B cell (primary cell): ENCODE measurements at regions not wholly inside any gene's neighbourhood (a gene's known extent, or its start where the extent isn't known, plus 50 kb on each side); places are given as distances from the start of the nearest gene placed in this dataset.

Experiments
- ATAC-seq: fragments of 200-7000 bp; cut with Tn5 transposase; one replicate; pipeline ENCODE4 v1.10.0; 2021; ENCODE audit warnings: low read depth, mild to moderate bottlenecking, moderate number of reproducible peaks, moderate library complexity
- CTCF ChIA-PET: fragments of 350-600 bp; sonication (Branson Sonifier 250); formaldehyde crosslinking; loops from one replicate; lab custom pipeline; 2021; ENCODE audit warnings: antibody characterized with exemption, inconsistent platforms; lab: Charles Lee
- POLR2A ChIA-PET: fragments of 350-600 bp; sonication (Branson Sonifier 250); formaldehyde crosslinking; loops from one replicate; lab custom pipeline; 2021; ENCODE audit warnings: antibody characterized with exemption; lab: Charles Lee
- DNase-seq: peaks from one replicate; pipeline ENCODE4 v3.0.0; 2013
- H2AFZ ChIP-seq: 2 replicates; pipeline ENCODE4 v1.6.1; 2012; ENCODE audit warnings: mild to moderate bottlenecking, low read depth, low read length; ENCODE audit not compliant: insufficient read depth, poor library complexity, severe bottlenecking
- H3K27ac ChIP-seq, 2 donors: 1 replicate in 1 of 2; 2 replicates in 1 of 2; pipeline ENCODE4 v1.5.1; 2012 to 2013; ENCODE audit warnings: low read length in 2 of 2, mild to moderate bottlenecking in 2 of 2, moderate library complexity in 1 of 2
- H3K27me3 ChIP-seq, 4 experiments: fragments of 200-600 bp in 1 of 4; sonication (generic) in 1 of 4; replicated peaks in 1 of 4; 1 replicate in 2 of 4; 2 replicates in 2 of 4; pipeline versions ENCODE4 v1.6.1 to v1.7.0; 2013 to 2016; ENCODE audit warnings: low read length in 3 of 4, mild to moderate bottlenecking in 2 of 4, mixed read lengths in 1 of 4, moderate library complexity in 1 of 4; ENCODE audit not compliant: insufficient read depth in 4 of 4, control insufficient read depth in 3 of 4; ENCODE audit errors: control extremely low read depth in 1 of 4
- H3K36me3 ChIP-seq, 2 experiments: replicated peaks in 1 of 2; 1 replicate in 1 of 2; 2 replicates in 1 of 2; pipeline versions ENCODE4 v1.6.1 to v1.7.1; 2013; ENCODE audit warnings: low read length in 1 of 2; ENCODE audit not compliant: insufficient read depth in 2 of 2, control insufficient read depth in 1 of 2; ENCODE audit errors: control extremely low read depth in 1 of 2, extremely low read depth in 1 of 2
- H3K4me1 ChIP-seq, 2 donors: fragments of 200-600 bp in 1 of 2; sonication (generic) in 1 of 2; 1 replicate in 1 of 2; 2 replicates in 1 of 2; pipeline versions ENCODE4 v1.5.1 to v1.6.1; 2013 to 2017; ENCODE audit warnings: low read length in 2 of 2; ENCODE audit not compliant: control insufficient read depth in 2 of 2, insufficient read depth in 2 of 2
- H3K4me2 ChIP-seq: replicated peaks from 2 replicates; pipeline ENCODE3; 2012; ENCODE audit warnings: mild to moderate bottlenecking, low read depth, low read length; ENCODE audit not compliant: poor library complexity, severe bottlenecking
- H3K4me3 ChIP-seq, 5 experiments: fragments of 200-600 bp in 1 of 5; sonication (generic) in 1 of 5; 1 replicate in 3 of 5; 2 replicates in 2 of 5; pipeline versions ENCODE4 v1.5.1 to v1.7.0; 2011 to 2016; ENCODE audit warnings: low read length in 4 of 5, mild to moderate bottlenecking in 4 of 5, low read depth in 2 of 5, control low read depth in 1 of 5, moderate library complexity in 1 of 5; ENCODE audit not compliant: insufficient read depth in 1 of 5; ENCODE audit errors: control extremely low read depth in 1 of 5, extremely low read depth in 1 of 5
- H3K79me2 ChIP-seq: fragments of 200-600 bp; sonication (generic); one replicate; pipeline ENCODE4 v1.6.0; 2016; ENCODE audit warnings: low read length; ENCODE audit not compliant: control insufficient read depth, insufficient read depth
- H3K9ac ChIP-seq: fragments of 200-600 bp; sonication (generic); 2 replicates; pipeline ENCODE4 v1.6.1; 2017; ENCODE audit warnings: mild to moderate bottlenecking, low read length, moderate library complexity
- H3K9me3 ChIP-seq, 3 donors: one replicate each; pipeline versions ENCODE4 v1.6.1 to v1.7.1; 2013; ENCODE audit warnings: low read length in 2 of 3; ENCODE audit not compliant: control insufficient read depth in 2 of 3, insufficient read depth in 1 of 3; ENCODE audit errors: control extremely low read depth in 1 of 3
- H4K20me1 ChIP-seq: 2 replicates; pipeline ENCODE4 v1.6.0; 2012; ENCODE audit warnings: mild to moderate bottlenecking, low read length; ENCODE audit not compliant: insufficient read depth, control insufficient read depth, poor library complexity, severe bottlenecking
- H3K27ac Mint-ChIP-seq: one replicate; pipeline ENCODE4 v1.8.0; 2021; ENCODE audit warnings: mixed read lengths
- H3K27me3 Mint-ChIP-seq: one replicate; pipeline ENCODE4 v1.8.0; 2021; ENCODE audit warnings: mixed read lengths
- H3K4me1 Mint-ChIP-seq: one replicate; pipeline ENCODE4 v1.8.0; 2021; ENCODE audit warnings: mixed read lengths
- H3K4me3 Mint-ChIP-seq: one replicate; pipeline ENCODE4 v1.8.0; 2021; ENCODE audit warnings: mixed read lengths
- H3K9me3 Mint-ChIP-seq: one replicate; pipeline ENCODE4 v1.8.0; 2022; ENCODE audit warnings: mixed read lengths; ENCODE audit not compliant: insufficient read depth
- EZH2 ChIP-seq: IDR thresholded peaks from 2 replicates; pipeline ENCODE4 v1.6.1; 2012; ENCODE audit warnings: borderline replicate concordance, low read depth, mild to moderate bottlenecking, moderate library complexity, low read length; ENCODE audit not compliant: insufficient read depth, poor library complexity, severe bottlenecking
- WGBS: methylation state at CpG from one replicate; pipeline ENCODE4 v1.1.5; 2013; ENCODE audit warnings: missing lambda C conversion rate; ENCODE audit not compliant: insufficient coverage; 5-methylcytosine and 5-hydroxymethylcytosine counted together
- intact Hi-C: fragments of 100-400 bp; cut with micrococcal nuclease; formaldehyde crosslinking; loops from one replicate; pipeline ENCODE4 v1.10.0; 2022
- TF ChIP-seq, protein P1 (sequence below): fragments of 200-600 bp; IDR thresholded peaks from one replicate; pipeline ENCODE4 v1.8.0; 2022; ENCODE audit warnings: antibody characterized with exemption, mild to moderate bottlenecking

DNA sequence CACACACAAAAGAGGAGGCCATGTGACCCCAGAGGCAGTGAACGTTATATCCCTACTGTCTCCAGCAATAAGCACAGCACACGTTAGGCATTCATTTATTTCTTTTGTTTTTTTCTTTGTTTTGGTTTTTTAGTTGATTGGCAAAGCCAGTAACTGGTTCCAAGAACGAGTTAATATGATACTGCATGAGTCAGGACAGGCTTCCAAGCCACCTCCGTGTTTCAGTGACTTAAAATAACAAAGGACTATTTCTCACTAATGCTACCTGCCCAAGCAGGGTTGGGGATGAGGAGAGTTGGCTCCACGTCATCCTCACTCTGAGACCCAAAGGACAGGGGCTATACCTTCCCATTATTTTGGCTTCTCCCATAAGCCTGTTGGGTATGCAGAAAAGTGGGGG lies 130.5 kb downstream of the ST8SIA2 start:
- no peak for DNase-seq
- no peak overlapping the region for H3K4me3 Mint-ChIP-seq
- H3K9me3 Mint-ChIP-seq = no peaks in the 10 kb centered on the region
- H4K20me1 ChIP-seq = no peaks in the 10 kb centered on the region
- intact Hi-C loops = no loop called here
- no peak overlapping the region for H2AFZ ChIP-seq
- H3K4me2 ChIP-seq = no peak overlapping the region
- peaks cover 0 to 4% (median 0%) of the 10 kb centered on the region in 3 donors for H3K9me3 ChIP-seq
- no peaks in the 10 kb centered on the region for H3K27me3 ChIP-seq
- ChIA-PET POLR2A (no interaction called here), CTCF (no interaction called here)
- H3K4me1 ChIP-seq = no peaks in the 10 kb centered on the region
- no peak for ATAC-seq
- no peaks in the 10 kb centered on the region for H3K36me3 ChIP-seq
- H3K4me3 ChIP-seq = no peak overlapping the region
- H3K4me1 Mint-ChIP-seq = no peaks in the 10 kb centered on the region
- no peaks in the 10 kb centered on the region for H3K79me2 ChIP-seq
- TF ChIP-seq, protein P1, sequence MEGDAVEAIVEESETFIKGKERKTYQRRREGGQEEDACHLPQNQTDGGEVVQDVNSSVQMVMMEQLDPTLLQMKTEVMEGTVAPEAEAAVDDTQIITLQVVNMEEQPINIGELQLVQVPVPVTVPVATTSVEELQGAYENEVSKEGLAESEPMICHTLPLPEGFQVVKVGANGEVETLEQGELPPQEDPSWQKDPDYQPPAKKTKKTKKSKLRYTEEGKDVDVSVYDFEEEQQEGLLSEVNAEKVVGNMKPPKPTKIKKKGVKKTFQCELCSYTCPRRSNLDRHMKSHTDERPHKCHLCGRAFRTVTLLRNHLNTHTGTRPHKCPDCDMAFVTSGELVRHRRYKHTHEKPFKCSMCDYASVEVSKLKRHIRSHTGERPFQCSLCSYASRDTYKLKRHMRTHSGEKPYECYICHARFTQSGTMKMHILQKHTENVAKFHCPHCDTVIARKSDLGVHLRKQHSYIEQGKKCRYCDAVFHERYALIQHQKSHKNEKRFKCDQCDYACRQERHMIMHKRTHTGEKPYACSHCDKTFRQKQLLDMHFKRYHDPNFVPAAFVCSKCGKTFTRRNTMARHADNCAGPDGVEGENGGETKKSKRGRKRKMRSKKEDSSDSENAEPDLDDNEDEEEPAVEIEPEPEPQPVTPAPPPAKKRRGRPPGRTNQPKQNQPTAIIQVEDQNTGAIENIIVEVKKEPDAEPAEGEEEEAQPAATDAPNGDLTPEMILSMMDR = no peak
- no peak for TF ChIP-seq EZH2
- H3K27me3 Mint-ChIP-seq = no peaks in the 10 kb centered on the region
- no peak overlapping the region for H3K27ac ChIP-seq
- no CpG with 5 or more reads among the region's 5 CpGs for WGBS
- no peak overlapping the region for H3K9ac ChIP-seq
- H3K27ac Mint-ChIP-seq = no peak overlapping the region

DNA sequence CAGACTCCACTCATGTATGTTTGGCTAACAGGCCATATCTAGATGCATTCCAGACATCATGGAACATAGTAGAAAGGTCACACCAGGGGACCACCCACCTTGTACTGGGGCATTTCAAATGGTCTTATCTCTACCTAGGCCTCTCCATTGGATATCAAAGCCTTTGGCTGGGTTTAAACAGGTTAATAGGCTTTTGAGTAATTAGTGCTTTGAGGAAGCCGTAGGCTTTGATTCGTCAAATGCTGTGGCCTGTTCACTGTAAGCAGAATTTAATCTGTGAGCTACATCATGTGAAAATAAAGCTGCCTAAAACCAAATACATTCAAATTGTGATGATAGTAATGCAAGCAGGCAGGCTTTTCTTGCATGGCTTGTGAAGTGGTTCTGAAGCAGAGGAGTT lies 129.5 kb downstream of the ST8SIA2 start:
- DNase-seq (no peak), ATAC-seq (no peak)
- CTCF ChIA-PET = no interaction called here
- H3K9me3 ChIP-seq = peaks cover 0 to 4% (median 0%) of the 10 kb centered on the region in 3 donors
- Mint-ChIP-seq H3K9me3 (no peaks in the 10 kb centered on the region), H3K27ac (no peak overlapping the region), H3K4me1 (no peaks in the 10 kb centered on the region), H3K27me3 (no peaks in the 10 kb centered on the region), H3K4me3 (no peak overlapping the region)
- H3K4me1 ChIP-seq = no peaks in the 10 kb centered on the region
- H4K20me1 ChIP-seq = no peaks in the 10 kb centered on the region
- H3K27ac ChIP-seq = no peak overlapping the region
- POLR2A ChIA-PET = no interaction called here
- no peaks in the 10 kb centered on the region for H3K36me3 ChIP-seq
- TF ChIP-seq, protein P1 = no peak
- no peak for TF ChIP-seq EZH2
- no peak overlapping the region for H3K9ac ChIP-seq
- intact Hi-C loops = no loop called here
- H3K4me2 ChIP-seq = no peak overlapping the region
- no peaks in the 10 kb centered on the region for H3K27me3 ChIP-seq
- H3K4me3 ChIP-seq = no peak overlapping the region
- no peak overlapping the region for H2AFZ ChIP-seq
- no CpG with 5 or more reads among the region's 2 CpGs for WGBS
- H3K79me2 ChIP-seq = no peaks in the 10 kb centered on the region
